Astrocyte of the cerebellum (primary cell): ENCODE measurements at regions not wholly inside any gene's neighbourhood (a gene's known extent, or its start where the extent isn't known, plus 50 kb on each side); places are given as distances from the start of the nearest gene placed in this dataset.
"Not testable (repeated sequence)": the region's sequence is repeated elsewhere in the genome, so short reads cannot be mapped to it uniquely, and the experiment has no call there.

Experiments
- DNase-seq: peaks from one replicate; pipeline ENCODE4 v3.0.0-alpha.2; 2011; ENCODE audit warnings: low read depth
- H3K4me3 ChIP-seq: 2 replicates; pipeline ENCODE4 v1.5.1; 2011; ENCODE audit warnings: mild to moderate bottlenecking, low read depth, low read length, moderate library complexity
- in situ Hi-C: cut with HindIII; loops from 2 replicates; pipeline ENCODE4 v1.10.0; 2017; ENCODE audit warnings: low sequenced_read_pairs
- TF ChIP-seq, protein P1 (sequence below): IDR thresholded peaks from 2 replicates; pipeline ENCODE4 v1.5.1; 2012; ENCODE audit warnings: low read length, low read depth, moderate library complexity, mild to moderate bottlenecking; ENCODE audit errors: missing control alignments

DNA sequence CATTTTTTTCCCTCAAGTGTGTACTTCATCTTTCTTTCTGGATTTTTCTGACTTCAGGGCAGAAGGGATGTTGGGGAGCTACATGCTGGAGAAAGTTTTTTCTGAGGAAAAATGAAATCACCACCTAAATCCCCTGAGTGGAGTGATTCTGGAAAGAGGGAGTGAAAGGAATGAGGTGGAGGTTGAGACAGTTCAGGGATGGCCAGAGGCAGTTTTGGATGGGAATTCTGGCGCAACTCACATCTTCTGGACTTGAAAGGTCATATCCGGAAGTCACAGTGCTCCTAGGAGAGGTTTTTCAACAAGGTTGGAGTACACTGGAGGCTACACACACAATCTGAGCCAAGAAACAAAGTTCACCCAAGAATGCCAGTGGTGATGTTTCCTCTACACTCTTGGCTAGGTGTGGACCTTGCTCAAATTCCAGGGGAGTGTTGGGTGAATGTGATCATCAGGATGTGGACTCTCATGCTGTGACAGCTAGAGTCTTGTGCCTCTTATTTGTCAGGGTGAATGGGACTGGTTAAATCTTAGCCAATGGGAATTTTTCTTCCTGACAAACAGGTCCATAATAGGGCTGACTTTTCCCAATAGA is 161.5 kb downstream of the HLX start:
- DNase-seq: no peak
- TF ChIP-seq, protein P1, sequence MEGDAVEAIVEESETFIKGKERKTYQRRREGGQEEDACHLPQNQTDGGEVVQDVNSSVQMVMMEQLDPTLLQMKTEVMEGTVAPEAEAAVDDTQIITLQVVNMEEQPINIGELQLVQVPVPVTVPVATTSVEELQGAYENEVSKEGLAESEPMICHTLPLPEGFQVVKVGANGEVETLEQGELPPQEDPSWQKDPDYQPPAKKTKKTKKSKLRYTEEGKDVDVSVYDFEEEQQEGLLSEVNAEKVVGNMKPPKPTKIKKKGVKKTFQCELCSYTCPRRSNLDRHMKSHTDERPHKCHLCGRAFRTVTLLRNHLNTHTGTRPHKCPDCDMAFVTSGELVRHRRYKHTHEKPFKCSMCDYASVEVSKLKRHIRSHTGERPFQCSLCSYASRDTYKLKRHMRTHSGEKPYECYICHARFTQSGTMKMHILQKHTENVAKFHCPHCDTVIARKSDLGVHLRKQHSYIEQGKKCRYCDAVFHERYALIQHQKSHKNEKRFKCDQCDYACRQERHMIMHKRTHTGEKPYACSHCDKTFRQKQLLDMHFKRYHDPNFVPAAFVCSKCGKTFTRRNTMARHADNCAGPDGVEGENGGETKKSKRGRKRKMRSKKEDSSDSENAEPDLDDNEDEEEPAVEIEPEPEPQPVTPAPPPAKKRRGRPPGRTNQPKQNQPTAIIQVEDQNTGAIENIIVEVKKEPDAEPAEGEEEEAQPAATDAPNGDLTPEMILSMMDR: no peak
- in situ Hi-C loops: no loop called here
- H3K4me3 ChIP-seq: no peak overlapping the region

GRCh38 chr1:221044538-221044937 is 165.3 kb downstream of the HLX start:
- in situ Hi-C loops: no loop called here
- H3K4me3 ChIP-seq: no peak overlapping the region
- TF ChIP-seq, protein P1: no peak
- DNase-seq: no peak

GRCh38 chr1:221045151-221045550 is 165.9 kb downstream of the HLX start:
- DNase-seq: no peak
- in situ Hi-C loops: no loop called here
- TF ChIP-seq, protein P1: no peak
- H3K4me3 ChIP-seq: no peak overlapping the region

- in situ Hi-C loops: no loop called here
- TF ChIP-seq, protein P1: no peak
These were observed 166.9 kb downstream of the HLX start for GRCh38 chr1:221045842-221046831.

DNA sequence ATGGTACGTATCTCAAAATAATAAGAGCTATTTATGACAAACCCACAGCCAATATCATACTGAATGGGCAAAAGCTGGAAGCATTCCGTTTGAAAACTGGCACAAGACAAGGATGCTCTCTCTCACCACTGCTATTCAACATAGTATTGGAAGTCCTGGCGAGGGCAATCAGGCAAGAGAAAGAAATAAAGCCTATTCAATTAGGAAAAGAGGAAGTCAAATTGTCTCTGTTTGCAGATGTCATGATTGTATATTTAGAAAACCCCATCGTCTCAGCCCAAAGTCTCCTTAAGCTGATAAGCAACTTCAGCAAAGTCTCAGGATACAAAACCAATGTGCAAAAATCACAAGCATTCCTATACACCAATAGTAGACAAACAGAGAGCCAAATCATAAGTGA is 172.1 kb downstream of the HLX start:
- in situ Hi-C loops, DNase-seq: not testable (repeated sequence)

More at GRCh38 chr1:221045842-221046831, 166.9 kb downstream of the HLX start:
- H3K4me3 ChIP-seq: no peak overlapping the region
- no peak for DNase-seq

DNA sequence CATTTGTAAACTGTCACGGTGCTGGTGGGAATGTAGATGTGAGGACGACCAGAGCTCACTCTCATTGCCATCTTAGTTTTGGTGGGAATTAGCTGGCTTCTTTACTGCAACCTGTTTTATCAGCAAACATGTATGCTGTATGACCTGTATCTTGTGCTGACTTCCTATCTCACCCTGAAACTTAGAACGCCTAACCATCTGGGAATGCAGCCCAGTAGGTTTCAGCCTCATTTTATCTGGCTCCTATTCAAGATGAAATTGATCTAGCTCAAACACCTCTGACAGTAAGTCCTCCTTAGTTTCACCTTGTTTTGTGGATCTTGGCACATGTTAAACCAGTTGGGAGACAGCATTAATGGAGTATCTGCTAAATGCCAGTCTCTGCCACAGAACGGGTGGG is 174.6 kb downstream of the HLX start:
- in situ Hi-C loops: no loop called here
- DNase-seq: no peak
- TF ChIP-seq, protein P1: no peak
- no peak overlapping the region for H3K4me3 ChIP-seq

More for the DNA sequence above, 172.1 kb downstream of the HLX start:
- H3K4me3 ChIP-seq: not testable (repeated sequence)

- in situ Hi-C loops: no loop called here
- TF ChIP-seq, protein P1: no peak
- no peak for DNase-seq
- no peak overlapping the region for H3K4me3 ChIP-seq
These were observed 180.3 kb downstream of the HLX start for GRCh38 chr1:221059506-221059905.
